Activated T-cell treated with anti-CD3 and anti-CD28 coated beads, Interleukin-2, amount 50 U/mL, for 48 hours (primary cell): ENCODE measurements at regions not wholly inside any gene's neighbourhood (a gene's known extent, or its start where the extent isn't known, plus 50 kb on each side); places are given as distances from the start of the nearest gene placed in this dataset.

ENCODE experiments used
- DNase-seq, 2 experiments: peaks; one replicate each; pipeline ENCODE4 v3.0.0-alpha.2; 2020

GRCh38 chr2:177314722-177315264, 50.3 kb upstream of the NFE2L2 start:
- no peak for DNase-seq

GRCh38 chr2:177315364-177315763, 50.8 kb upstream of the NFE2L2 start:
- no peak for DNase-seq

- DNase-seq: no peak
Measured at GRCh38 chr2:177316756-177317155, 52.2 kb upstream of the NFE2L2 start.

- no peak for DNase-seq
Measured at GRCh38 chr2:177317443-177317842, 52.9 kb upstream of the NFE2L2 start.

GRCh38 chr2:177317857-177318256, 53.3 kb upstream of the NFE2L2 start:
- DNase-seq: no peak

GRCh38 chr2:177318613-177319012, 54.1 kb upstream of the NFE2L2 start:
- DNase-seq: no peak

- DNase-seq: no peak
Measured at GRCh38 chr2:177320596-177320995, 56.1 kb upstream of the NFE2L2 start.

GRCh38 chr2:177322801-177323261, 58.3 kb upstream of the NFE2L2 start:
- no peak for DNase-seq

GRCh38 chr2:177324797-177325196, 60.3 kb upstream of the NFE2L2 start:
- DNase-seq: no peak

- DNase-seq: no peak
Measured at GRCh38 chr2:177325554-177325953, 61.0 kb upstream of the NFE2L2 start.

GRCh38 chr2:177326005-177326404, 61.5 kb upstream of the NFE2L2 start:
- no peak for DNase-seq

- DNase-seq: no peak
Measured at GRCh38 chr2:177326591-177326990, 62.1 kb upstream of the NFE2L2 start.

GRCh38 chr2:177327009-177327408, 62.5 kb upstream of the NFE2L2 start:
- DNase-seq: no peak

- no peak for DNase-seq
Measured at GRCh38 chr2:177328056-177328455, 63.5 kb upstream of the NFE2L2 start.

GRCh38 chr2:177329064-177329463, 63.5 kb upstream of the AGPS start:
- DNase-seq: no peak

GRCh38 chr2:177331466-177331997, 61.0 kb upstream of the AGPS start:
- DNase-seq: no peak

- DNase-seq: peak in 1 of 2 experiments; percentile 31
Measured at GRCh38 chr2:177332026-177332991, 60.3 kb upstream of the AGPS start.

- DNase-seq: no peak
Measured at GRCh38 chr2:177332992-177333388, 59.6 kb upstream of the AGPS start.

GRCh38 chr2:177334940-177335543, 57.5 kb upstream of the AGPS start:
- no peak for DNase-seq

GRCh38 chr2:177335917-177336450, 56.6 kb upstream of the AGPS start:
- DNase-seq: no peak

- DNase-seq: no peak
Measured at GRCh38 chr2:177338177-177338721, 54.3 kb upstream of the AGPS start.

- no peak for DNase-seq
Measured at GRCh38 chr2:177340158-177340557, 52.4 kb upstream of the AGPS start.

GRCh38 chr2:177342736-177343135, 49.8 kb upstream of the AGPS start:
- no peak for DNase-seq
